ENCODE measurements at regions not wholly inside any gene's neighbourhood (a gene's known extent, or its start where the extent isn't known, plus 50 kb on each side); places are given as distances from the start of the nearest gene placed in this dataset.

DNA sequence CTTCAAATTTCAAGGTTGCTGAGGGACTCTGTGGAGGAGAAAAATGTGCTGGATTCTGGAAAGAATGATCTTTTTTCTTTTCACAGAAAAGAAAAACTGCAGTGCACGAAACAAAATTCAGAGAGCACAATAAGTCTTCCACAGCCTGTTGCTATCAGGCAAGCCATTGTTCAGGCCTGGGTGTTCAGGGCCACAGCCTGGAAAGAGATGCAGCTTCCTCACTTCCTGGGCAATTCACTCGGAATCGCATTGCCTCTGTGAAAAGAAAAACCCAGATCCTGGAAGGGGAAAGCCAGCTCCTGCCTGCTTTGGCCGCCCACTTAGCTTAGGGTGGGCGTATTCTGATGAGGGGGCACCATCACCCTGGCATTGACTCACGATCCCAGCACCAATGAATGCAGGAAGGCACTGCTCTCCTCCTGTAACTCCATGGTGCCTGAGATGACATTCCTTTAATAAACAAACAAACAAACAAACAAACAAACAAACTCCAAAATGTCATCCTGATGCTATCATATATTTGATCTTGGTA lies 863.9 kb downstream of the BCL11B start:
- Histone ChIP-seq H4K20me1 (ENCODE audit: insufficient read depth) (no peaks in the 10 kb centered on the region), H3K27ac (ENCODE audit: low read length) (no peak overlapping the region), H3F3A (ENCODE audit: insufficient read depth, low read length, poor library complexity, severe bottlenecking) (no peaks in the 10 kb centered on the region), H3K4me2 (ENCODE audit: low read length) (no peak overlapping the region), H3K9me2 (ENCODE audit: insufficient read depth, low read length) (no peaks in the 10 kb centered on the region), H3K4me3 (ENCODE audit: low read length) (no peak overlapping the region), H3K27me3 (ENCODE audit: insufficient read depth, low read depth, low read length) (no peaks in the 10 kb centered on the region), H3K79me2 (replicated peaks; ENCODE audit: insufficient read depth, low read length) (no peaks in the 10 kb centered on the region), H3K36me3 (ENCODE audit: insufficient read depth, low read length) (no peaks in the 10 kb centered on the region), H3K9me3 (ENCODE audit: low read length) (no peaks in the 10 kb centered on the region), H2AFZ (ENCODE audit: low read depth, low read length) (no peak overlapping the region), H3K9ac (ENCODE audit: low read length) (no peak overlapping the region)
- no peak for TF ChIP-seq MXI1 (conservative IDR thresholded peaks at IDR 0.05; ENCODE audit: poor library complexity, severe bottlenecking)
- TF ChIP-seq, protein P1, sequence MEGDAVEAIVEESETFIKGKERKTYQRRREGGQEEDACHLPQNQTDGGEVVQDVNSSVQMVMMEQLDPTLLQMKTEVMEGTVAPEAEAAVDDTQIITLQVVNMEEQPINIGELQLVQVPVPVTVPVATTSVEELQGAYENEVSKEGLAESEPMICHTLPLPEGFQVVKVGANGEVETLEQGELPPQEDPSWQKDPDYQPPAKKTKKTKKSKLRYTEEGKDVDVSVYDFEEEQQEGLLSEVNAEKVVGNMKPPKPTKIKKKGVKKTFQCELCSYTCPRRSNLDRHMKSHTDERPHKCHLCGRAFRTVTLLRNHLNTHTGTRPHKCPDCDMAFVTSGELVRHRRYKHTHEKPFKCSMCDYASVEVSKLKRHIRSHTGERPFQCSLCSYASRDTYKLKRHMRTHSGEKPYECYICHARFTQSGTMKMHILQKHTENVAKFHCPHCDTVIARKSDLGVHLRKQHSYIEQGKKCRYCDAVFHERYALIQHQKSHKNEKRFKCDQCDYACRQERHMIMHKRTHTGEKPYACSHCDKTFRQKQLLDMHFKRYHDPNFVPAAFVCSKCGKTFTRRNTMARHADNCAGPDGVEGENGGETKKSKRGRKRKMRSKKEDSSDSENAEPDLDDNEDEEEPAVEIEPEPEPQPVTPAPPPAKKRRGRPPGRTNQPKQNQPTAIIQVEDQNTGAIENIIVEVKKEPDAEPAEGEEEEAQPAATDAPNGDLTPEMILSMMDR (IDR thresholded peaks at IDR 0.05; ENCODE audit: poor library complexity, severe bottlenecking) = no peak
- no peak for TF ChIP-seq EP300 (conservative IDR thresholded peaks at IDR 0.05; ENCODE audit: poor library complexity, severe bottlenecking)
- TF ChIP-seq TAF1 (IDR thresholded peaks at IDR 0.05; ENCODE audit: low read depth) = no peak
- TF ChIP-seq REST (IDR thresholded peaks at IDR 0.05; ENCODE audit: borderline replicate concordance) = no peak
- TF ChIP-seq EZH2 (IDR thresholded peaks at IDR 0.05; ENCODE audit: borderline replicate concordance, insufficient read depth, low read length, poor library complexity, severe bottlenecking) = no peak
- TF ChIP-seq SMC3 (conservative IDR thresholded peaks at IDR 0.05; ENCODE audit: poor library complexity) = no peak
- no peak for TF ChIP-seq POLR2AphosphoS5 (IDR thresholded peaks at IDR 0.05)
- no peak for TF ChIP-seq RAD21 (conservative IDR thresholded peaks at IDR 0.05)

DNA sequence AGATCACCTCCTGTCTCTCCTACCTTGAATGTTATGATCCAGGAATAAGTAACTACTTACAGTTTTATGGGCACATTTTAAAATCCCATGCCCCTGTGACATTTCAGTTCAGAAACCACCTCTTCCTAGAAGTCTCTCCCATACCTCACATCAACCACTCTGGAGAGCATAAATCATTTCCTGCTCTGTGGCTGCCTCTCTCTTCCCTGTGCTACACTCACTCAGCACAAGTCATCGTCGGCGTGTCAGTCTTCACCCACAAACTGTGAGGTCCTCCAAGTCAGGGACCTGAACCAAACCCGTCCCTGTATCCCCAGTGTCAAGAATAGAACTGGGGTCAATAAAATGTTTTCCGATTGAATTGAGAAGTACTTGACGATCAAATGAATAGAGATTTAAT lies 863.3 kb downstream of the BCL11B start:
- H3K4me2 ChIP-seq (ENCODE audit: low read length) = no peak overlapping the region
- H3K27me3 ChIP-seq (ENCODE audit: insufficient read depth, low read depth, low read length) = no peaks in the 10 kb centered on the region
- no peaks in the 10 kb centered on the region for H4K20me1 ChIP-seq (ENCODE audit: insufficient read depth)
- H3K9me3 ChIP-seq (ENCODE audit: low read length) = no peaks in the 10 kb centered on the region
- no peak overlapping the region for H2AFZ ChIP-seq (ENCODE audit: low read depth, low read length)
- H3K79me2 ChIP-seq (replicated peaks; ENCODE audit: insufficient read depth, low read length) = no peaks in the 10 kb centered on the region
- H3F3A ChIP-seq (ENCODE audit: insufficient read depth, low read length, poor library complexity, severe bottlenecking) = no peaks in the 10 kb centered on the region
- no peaks in the 10 kb centered on the region for H3K9me2 ChIP-seq (ENCODE audit: insufficient read depth, low read length)
- no peak for TF ChIP-seq SMC3 (conservative IDR thresholded peaks at IDR 0.05; ENCODE audit: poor library complexity)
- no peak for TF ChIP-seq TAF1 (IDR thresholded peaks at IDR 0.05; ENCODE audit: low read depth)
- TF ChIP-seq MXI1 (conservative IDR thresholded peaks at IDR 0.05; ENCODE audit: poor library complexity, severe bottlenecking) = no peak
- TF ChIP-seq EP300 (conservative IDR thresholded peaks at IDR 0.05; ENCODE audit: poor library complexity, severe bottlenecking) = no peak
- no peak for TF ChIP-seq RAD21 (conservative IDR thresholded peaks at IDR 0.05)
- TF ChIP-seq EZH2 (IDR thresholded peaks at IDR 0.05; ENCODE audit: borderline replicate concordance, insufficient read depth, low read length, poor library complexity, severe bottlenecking) = no peak
- TF ChIP-seq, protein P1 (IDR thresholded peaks at IDR 0.05; ENCODE audit: poor library complexity, severe bottlenecking) = no peak
- TF ChIP-seq POLR2AphosphoS5 (IDR thresholded peaks at IDR 0.05) = no peak
- no peak for TF ChIP-seq REST (IDR thresholded peaks at IDR 0.05; ENCODE audit: borderline replicate concordance)
- no peak overlapping the region for H3K4me3 ChIP-seq (ENCODE audit: low read length)
- no peak overlapping the region for H3K27ac ChIP-seq (ENCODE audit: low read length)
- no peaks in the 10 kb centered on the region for H3K36me3 ChIP-seq (ENCODE audit: insufficient read depth, low read length)
- H3K9ac ChIP-seq (ENCODE audit: low read length) = no peak overlapping the region

All from neural cell (in vitro differentiated cells).